ENCODE measurements at regions not wholly inside any gene's neighbourhood (a gene's known extent, or its start where the extent isn't known, plus 50 kb on each side); places are given as distances from the start of the nearest gene placed in this dataset.

GRCh38 chr10:51004776-51005175, 69.5 kb upstream of the PRKG1 start (continued):
- no peak for TF ChIP-seq HMGXB4 (CRISPR knock-in tag; IDR thresholded peaks at IDR 0.05; ENCODE audit: borderline replicate concordance)

GRCh38 chr10:51005551-51005950, 68.7 kb upstream of the PRKG1 start:
- TF ChIP-seq ELK1 (IDR thresholded peaks at IDR 0.05; ENCODE audit: low read depth, low read length), result no peak
- no peak for TF ChIP-seq MAZ (IDR thresholded peaks at IDR 0.05; ENCODE audit: borderline replicate concordance, low read depth, low read length)
- TF ChIP-seq ZNF302 (CRISPR knock-in tag; IDR thresholded peaks at IDR 0.05), result no peak
- TF ChIP-seq ZSCAN20 (CRISPR knock-in tag; IDR thresholded peaks at IDR 0.05), result no peak
- ATAC-seq (no peak), DNase-seq (ENCODE audit: low read depth in 1 of 2, low spot score in 1 of 2) (no peak), FAIRE-seq (no peak)
- WGBS (ENCODE audit: missing lambda C conversion rate), result 28% methylated on average over 4 of the region's 4 CpGs
- Histone ChIP-seq H3K4me3 (no peak overlapping the region), H3K4me2 (no peak overlapping the region), H3K9me3 (no peaks in the 10 kb centered on the region), H3K27ac (no peak overlapping the region), H3K4me1 (no peaks in the 10 kb centered on the region)
- ChIA-PET CTCF (interaction anchor here (1.0 kb wide), 1 partner anchor 954 kb away, joined by 3 read pairs; no protein-coding TSS in a partner anchor), POLR2A (no interaction called here)

GRCh38 chr10:51006686-51007085, 67.6 kb upstream of the PRKG1 start:
- WGBS (ENCODE audit: missing lambda C conversion rate), result 35% methylated on average over 5 of the region's 5 CpGs
- H3K27ac ChIP-seq, result no peak overlapping the region
- POLR2A ChIA-PET, result interaction anchor here (0.7 kb wide), 1 partner anchor 820 kb away, joined by 3 read pairs; no protein-coding TSS in a partner anchor
- no peaks in the 10 kb centered on the region for H3K4me1 ChIP-seq
- H3K4me3 ChIP-seq, result no peak overlapping the region
- no peak for DNase-seq (ENCODE audit: low read depth in 1 of 2, low spot score in 1 of 2)
- ATAC-seq, result no peak
- CTCF ChIA-PET, result no interaction called here
- H3K4me2 ChIP-seq, result no peak overlapping the region
- no peaks in the 10 kb centered on the region for H3K9me3 ChIP-seq
- TF ChIP-seq KDM1A (IDR thresholded peaks at IDR 0.05; ENCODE audit: low read depth) (no peak), ESRRA (IDR thresholded peaks at IDR 0.05; ENCODE audit: borderline replicate concordance, low read length) (no peak), HEYL (CRISPR knock-in tag; IDR thresholded peaks at IDR 0.05) (no peak), FOSB (CRISPR knock-in tag; IDR thresholded peaks at IDR 0.05) (no peak), NFE2L2 (conservative IDR thresholded peaks at IDR 0.05; ENCODE audit: low read length) (no peak), HOXB5 (CRISPR knock-in tag; IDR thresholded peaks at IDR 0.05) (no peak), KDM5A (IDR thresholded peaks at IDR 0.05) (no peak), REST (IDR thresholded peaks at IDR 0.05) (no peak), HOXB13 (CRISPR knock-in tag; IDR thresholded peaks at IDR 0.05; ENCODE audit: low read depth) (no peak), ZNF302 (CRISPR knock-in tag; IDR thresholded peaks at IDR 0.05) (no peak), HDAC2 (IDR thresholded peaks at IDR 0.05) (no peak), MAFK (IDR thresholded peaks at IDR 0.05; ENCODE audit: partially characterized antibody) (no peak), ZFP36 (IDR thresholded peaks at IDR 0.05; ENCODE audit: borderline replicate concordance, partially characterized antibody) (no peak), TFCP2L1 (CRISPR knock-in tag; IDR thresholded peaks at IDR 0.05) (no peak), E2F6 (IDR thresholded peaks at IDR 0.05; ENCODE audit: borderline replicate concordance, low read depth) (no peak), RFX5 (IDR thresholded peaks at IDR 0.05) (no peak), POLR2AphosphoS2 (conservative IDR thresholded peaks at IDR 0.05; ENCODE audit: low read length) (no peak)
- FAIRE-seq, result no peak

Measured in A549 (cell line).